Suprapubic skin (tissue), 4 donors: ENCODE measurements at regions not wholly inside any gene's neighbourhood (a gene's known extent, or its start where the extent isn't known, plus 50 kb on each side); places are given as distances from the start of the nearest gene placed in this dataset.

ENCODE experiments used
- EP300 ChIP-seq: sonication (generic); formaldehyde crosslinking; IDR thresholded peaks from one replicate; pipeline ENCODE4 v1.6.1; 2017; ENCODE audit warnings: antibody characterized with exemption
- POLR2A ChIP-seq, 2 donors: fragments of 450-650 bp; IDR thresholded peaks; one replicate each; pipeline ENCODE4 v1.6.1; 2017; ENCODE audit warnings: antibody characterized with exemption in 2 of 2, mild to moderate bottlenecking in 2 of 2, moderate library complexity in 2 of 2
- POLR2AphosphoS5 ChIP-seq, 3 donors: sonication (generic); formaldehyde crosslinking; IDR thresholded peaks; one replicate each; pipeline ENCODE4 v1.6.1; 2017; ENCODE audit warnings: antibody characterized with exemption in 3 of 3
- TF ChIP-seq, protein P1 (sequence below), 2 donors: fragments of 200-600 bp in 1 of 2; fragments of 450-650 bp in 1 of 2; sonication (generic) in 1 of 2; IDR thresholded peaks; one replicate each; pipeline ENCODE4 v1.5.1; 2016 to 2019; ENCODE audit warnings: antibody characterized with exemption in 2 of 2, mild to moderate bottlenecking in 1 of 2, moderate library complexity in 1 of 2

- no peak for TF ChIP-seq POLR2AphosphoS5 (IDR thresholded peaks at IDR 0.05)
- TF ChIP-seq, protein P1, sequence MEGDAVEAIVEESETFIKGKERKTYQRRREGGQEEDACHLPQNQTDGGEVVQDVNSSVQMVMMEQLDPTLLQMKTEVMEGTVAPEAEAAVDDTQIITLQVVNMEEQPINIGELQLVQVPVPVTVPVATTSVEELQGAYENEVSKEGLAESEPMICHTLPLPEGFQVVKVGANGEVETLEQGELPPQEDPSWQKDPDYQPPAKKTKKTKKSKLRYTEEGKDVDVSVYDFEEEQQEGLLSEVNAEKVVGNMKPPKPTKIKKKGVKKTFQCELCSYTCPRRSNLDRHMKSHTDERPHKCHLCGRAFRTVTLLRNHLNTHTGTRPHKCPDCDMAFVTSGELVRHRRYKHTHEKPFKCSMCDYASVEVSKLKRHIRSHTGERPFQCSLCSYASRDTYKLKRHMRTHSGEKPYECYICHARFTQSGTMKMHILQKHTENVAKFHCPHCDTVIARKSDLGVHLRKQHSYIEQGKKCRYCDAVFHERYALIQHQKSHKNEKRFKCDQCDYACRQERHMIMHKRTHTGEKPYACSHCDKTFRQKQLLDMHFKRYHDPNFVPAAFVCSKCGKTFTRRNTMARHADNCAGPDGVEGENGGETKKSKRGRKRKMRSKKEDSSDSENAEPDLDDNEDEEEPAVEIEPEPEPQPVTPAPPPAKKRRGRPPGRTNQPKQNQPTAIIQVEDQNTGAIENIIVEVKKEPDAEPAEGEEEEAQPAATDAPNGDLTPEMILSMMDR (IDR thresholded peaks at IDR 0.05), result no peak
- no peak for TF ChIP-seq POLR2A (IDR thresholded peaks at IDR 0.05)
- no peak for TF ChIP-seq EP300
Measured at GRCh38 chr5:14930486-14930885, 58.9 kb upstream of the ANKH start.
